ENCODE measurements at regions not wholly inside any gene's neighbourhood (a gene's known extent, or its start where the extent isn't known, plus 50 kb on each side); places are given as distances from the start of the nearest gene placed in this dataset.

GRCh38 chr12:4074129-4074528 is 199.4 kb upstream of the CCND2 start:
- Histone ChIP-seq H3K27me3 (no peaks in the 10 kb centered on the region), H3K9me3 (no peaks in the 10 kb centered on the region), H3K27ac (no peak overlapping the region), H3K36me3 (no peaks in the 10 kb centered on the region), H3K4me1 (no peaks in the 10 kb centered on the region), H3K4me3 (no peak overlapping the region)
- TF ChIP-seq CTCF (IDR thresholded peaks at IDR 0.05), result no peak
- DNase-seq (ENCODE audit: low spot score), result no peak

- Histone ChIP-seq H3K4me3 (no peak overlapping the region), H3K4me1 (no peaks in the 10 kb centered on the region), H3K27ac (no peak overlapping the region), H3K36me3 (no peaks in the 10 kb centered on the region), H3K9me3 (no peaks in the 10 kb centered on the region), H3K27me3 (no peaks in the 10 kb centered on the region)
- DNase-seq (ENCODE audit: low spot score), result no peak
- no peak for TF ChIP-seq CTCF (IDR thresholded peaks at IDR 0.05)
Observed at GRCh38 chr12:4069670-4070010, 196.4 kb upstream of the PARP11 start.

GRCh38 chr12:4068981-4069669 is 195.9 kb upstream of the PARP11 start:
- no peak for DNase-seq (ENCODE audit: low spot score)
- Histone ChIP-seq H3K9me3 (no peaks in the 10 kb centered on the region), H3K4me3 (no peak overlapping the region), H3K36me3 (no peaks in the 10 kb centered on the region), H3K27ac (no peak overlapping the region), H3K27me3 (no peaks in the 10 kb centered on the region), H3K4me1 (no peaks in the 10 kb centered on the region)
- no peak for TF ChIP-seq CTCF (IDR thresholded peaks at IDR 0.05)

GRCh38 chr12:4064008-4064407 is 190.8 kb upstream of the PARP11 start:
- Histone ChIP-seq H3K27me3 (no peaks in the 10 kb centered on the region), H3K4me1 (no peaks in the 10 kb centered on the region), H3K27ac (no peak overlapping the region), H3K4me3 (no peak overlapping the region), H3K9me3 (no peaks in the 10 kb centered on the region), H3K36me3 (no peaks in the 10 kb centered on the region)
- no peak for DNase-seq (ENCODE audit: low spot score)
- TF ChIP-seq CTCF (IDR thresholded peaks at IDR 0.05), result no peak

GRCh38 chr12:4059898-4060568 is 186.8 kb upstream of the PARP11 start:
- no peaks in the 10 kb centered on the region for H3K27me3 ChIP-seq
- H3K4me1 ChIP-seq, result no peaks in the 10 kb centered on the region
- H3K36me3 ChIP-seq, result no peaks in the 10 kb centered on the region
- H3K27ac ChIP-seq, result no peak overlapping the region
- no peak for TF ChIP-seq CTCF (IDR thresholded peaks at IDR 0.05)
- H3K9me3 ChIP-seq, result no peaks in the 10 kb centered on the region
- no peak for DNase-seq (ENCODE audit: low spot score)
- no peak overlapping the region for H3K4me3 ChIP-seq
